ENCODE measurements at regions not wholly inside any gene's neighbourhood (a gene's known extent, or its start where the extent isn't known, plus 50 kb on each side); places are given as distances from the start of the nearest gene placed in this dataset.

- no peak for TF ChIP-seq EP300 (IDR thresholded peaks at IDR 0.05; ENCODE audit: low read depth)
- TF ChIP-seq, protein P1, sequence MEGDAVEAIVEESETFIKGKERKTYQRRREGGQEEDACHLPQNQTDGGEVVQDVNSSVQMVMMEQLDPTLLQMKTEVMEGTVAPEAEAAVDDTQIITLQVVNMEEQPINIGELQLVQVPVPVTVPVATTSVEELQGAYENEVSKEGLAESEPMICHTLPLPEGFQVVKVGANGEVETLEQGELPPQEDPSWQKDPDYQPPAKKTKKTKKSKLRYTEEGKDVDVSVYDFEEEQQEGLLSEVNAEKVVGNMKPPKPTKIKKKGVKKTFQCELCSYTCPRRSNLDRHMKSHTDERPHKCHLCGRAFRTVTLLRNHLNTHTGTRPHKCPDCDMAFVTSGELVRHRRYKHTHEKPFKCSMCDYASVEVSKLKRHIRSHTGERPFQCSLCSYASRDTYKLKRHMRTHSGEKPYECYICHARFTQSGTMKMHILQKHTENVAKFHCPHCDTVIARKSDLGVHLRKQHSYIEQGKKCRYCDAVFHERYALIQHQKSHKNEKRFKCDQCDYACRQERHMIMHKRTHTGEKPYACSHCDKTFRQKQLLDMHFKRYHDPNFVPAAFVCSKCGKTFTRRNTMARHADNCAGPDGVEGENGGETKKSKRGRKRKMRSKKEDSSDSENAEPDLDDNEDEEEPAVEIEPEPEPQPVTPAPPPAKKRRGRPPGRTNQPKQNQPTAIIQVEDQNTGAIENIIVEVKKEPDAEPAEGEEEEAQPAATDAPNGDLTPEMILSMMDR (IDR thresholded peaks at IDR 0.05): no peak
- TF ChIP-seq POLR2A (IDR thresholded peaks at IDR 0.05): no peak
- TF ChIP-seq POLR2AphosphoS5 (IDR thresholded peaks at IDR 0.05): no peak
These were observed 50.2 kb upstream of the FLRT2 start for GRCh38 chr14:85479771-85480170.

Data from transverse colon (tissue), 4 donors.